Uterus (tissue), 2 donors: ENCODE measurements at regions not wholly inside any gene's neighbourhood (a gene's known extent, or its start where the extent isn't known, plus 50 kb on each side); places are given as distances from the start of the nearest gene placed in this dataset.

Experiments
- POLR2A ChIP-seq, 2 donors: fragments of 450-650 bp; IDR thresholded peaks; one replicate each; pipeline ENCODE4 v1.6.1; 2016; ENCODE audit warnings: antibody characterized with exemption in 2 of 2, mild to moderate bottlenecking in 1 of 2, moderate library complexity in 1 of 2
- TF ChIP-seq, protein P1 (sequence below), 4 experiments: fragments of 200-600 bp in 2 of 4; fragments of 450-650 bp in 2 of 4; sonication (generic) in 2 of 4; IDR thresholded peaks; one replicate each; pipeline ENCODE4 v1.5.1; 2016 to 2019; ENCODE audit warnings: antibody characterized with exemption in 4 of 4, mild to moderate bottlenecking in 2 of 4, moderate library complexity in 1 of 4

DNA sequence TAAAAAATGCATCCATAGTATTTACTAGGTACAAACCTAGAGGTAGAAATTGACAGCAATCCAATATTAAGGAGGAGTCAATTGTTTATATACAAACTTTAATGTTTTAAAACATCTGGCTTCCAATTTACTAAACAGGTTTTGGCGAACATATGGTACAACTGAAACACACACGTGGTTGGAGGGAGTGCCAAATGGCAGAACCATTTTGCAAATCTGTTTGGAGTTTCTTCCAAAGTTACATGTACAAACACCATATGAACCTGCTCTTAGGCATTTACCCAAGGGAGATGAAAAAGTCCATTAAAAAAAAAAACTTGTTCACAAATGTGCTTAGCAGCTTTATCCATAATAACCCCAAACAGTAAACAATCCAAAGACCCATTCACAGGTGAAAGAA is 159.8 kb upstream of the MYOCD start:
- TF ChIP-seq, protein P1, sequence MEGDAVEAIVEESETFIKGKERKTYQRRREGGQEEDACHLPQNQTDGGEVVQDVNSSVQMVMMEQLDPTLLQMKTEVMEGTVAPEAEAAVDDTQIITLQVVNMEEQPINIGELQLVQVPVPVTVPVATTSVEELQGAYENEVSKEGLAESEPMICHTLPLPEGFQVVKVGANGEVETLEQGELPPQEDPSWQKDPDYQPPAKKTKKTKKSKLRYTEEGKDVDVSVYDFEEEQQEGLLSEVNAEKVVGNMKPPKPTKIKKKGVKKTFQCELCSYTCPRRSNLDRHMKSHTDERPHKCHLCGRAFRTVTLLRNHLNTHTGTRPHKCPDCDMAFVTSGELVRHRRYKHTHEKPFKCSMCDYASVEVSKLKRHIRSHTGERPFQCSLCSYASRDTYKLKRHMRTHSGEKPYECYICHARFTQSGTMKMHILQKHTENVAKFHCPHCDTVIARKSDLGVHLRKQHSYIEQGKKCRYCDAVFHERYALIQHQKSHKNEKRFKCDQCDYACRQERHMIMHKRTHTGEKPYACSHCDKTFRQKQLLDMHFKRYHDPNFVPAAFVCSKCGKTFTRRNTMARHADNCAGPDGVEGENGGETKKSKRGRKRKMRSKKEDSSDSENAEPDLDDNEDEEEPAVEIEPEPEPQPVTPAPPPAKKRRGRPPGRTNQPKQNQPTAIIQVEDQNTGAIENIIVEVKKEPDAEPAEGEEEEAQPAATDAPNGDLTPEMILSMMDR (IDR thresholded peaks at IDR 0.05) = no peak
- TF ChIP-seq POLR2A (IDR thresholded peaks at IDR 0.05) = no peak
